ENCODE measurements at regions not wholly inside any gene's neighbourhood (a gene's known extent, or its start where the extent isn't known, plus 50 kb on each side); places are given as distances from the start of the nearest gene placed in this dataset.
"Not testable (repeated sequence)": the region's sequence is repeated elsewhere in the genome, so short reads cannot be mapped to it uniquely, and the experiment has no call there.

DNA sequence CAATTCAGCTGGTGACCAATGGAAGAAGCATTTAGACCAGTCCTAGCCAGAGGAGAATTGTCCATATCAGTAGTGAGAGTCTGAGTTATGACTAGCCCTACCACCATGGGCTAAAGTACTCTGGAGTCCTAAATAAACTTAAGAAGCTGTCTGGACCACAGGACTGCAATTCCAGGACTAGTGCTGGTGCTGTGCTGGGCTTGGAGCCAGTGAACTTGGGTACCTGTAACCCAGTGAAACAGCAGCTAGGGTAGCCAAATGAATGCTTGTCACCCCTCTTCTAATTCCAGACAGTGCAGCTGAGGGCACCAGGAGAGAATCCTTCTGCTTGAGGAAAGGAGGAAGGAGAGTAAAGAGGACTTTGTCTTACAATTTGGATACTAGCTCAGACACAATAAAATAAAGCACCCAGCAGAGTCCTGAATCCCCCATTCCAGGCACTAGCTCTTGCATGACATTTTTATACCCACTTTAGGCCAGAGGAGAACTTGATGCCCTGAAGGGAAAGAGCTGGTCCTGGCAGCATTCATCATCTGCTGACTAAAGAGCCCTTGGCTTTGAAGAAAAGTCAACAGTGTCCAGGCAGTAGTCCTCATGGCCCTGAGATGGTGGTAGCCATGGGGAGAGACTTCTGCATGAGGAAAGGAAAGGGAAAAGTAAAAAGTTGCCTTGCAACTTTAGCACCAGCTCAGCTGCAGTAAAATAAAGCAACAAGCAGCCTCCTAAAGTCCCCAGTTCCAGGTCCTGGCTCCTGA is 2675.7 kb downstream of the PCDH7 start:
- DNase-seq: no peak
- intact Hi-C loops (cut with DNase I): no loop called here

DNA sequence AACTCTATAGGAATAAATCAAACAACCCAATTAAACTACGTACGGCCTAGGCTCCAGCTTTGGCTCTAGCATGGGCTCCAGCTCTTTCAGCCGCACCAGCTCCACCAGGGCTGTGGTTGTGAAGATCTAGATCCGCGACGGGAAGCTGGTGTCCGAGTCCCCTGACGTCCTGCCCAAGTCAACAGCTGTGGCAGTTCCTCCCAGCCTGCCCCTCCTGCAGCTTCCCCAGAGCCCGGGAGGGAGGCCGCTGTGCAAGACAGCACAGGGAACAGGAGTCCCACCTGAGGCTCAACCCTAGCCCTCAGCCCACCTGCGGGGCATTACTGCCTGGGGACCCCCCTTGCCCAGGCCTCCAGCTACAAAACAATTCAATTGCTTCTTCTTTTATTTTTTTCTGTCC is 2680.3 kb downstream of the PCDH7 start:
- intact Hi-C loops (cut with DNase I): no loop called here
- peak in 3 of 10 donors; percentile 61 to 80 (median 69) for DNase-seq

DNA sequence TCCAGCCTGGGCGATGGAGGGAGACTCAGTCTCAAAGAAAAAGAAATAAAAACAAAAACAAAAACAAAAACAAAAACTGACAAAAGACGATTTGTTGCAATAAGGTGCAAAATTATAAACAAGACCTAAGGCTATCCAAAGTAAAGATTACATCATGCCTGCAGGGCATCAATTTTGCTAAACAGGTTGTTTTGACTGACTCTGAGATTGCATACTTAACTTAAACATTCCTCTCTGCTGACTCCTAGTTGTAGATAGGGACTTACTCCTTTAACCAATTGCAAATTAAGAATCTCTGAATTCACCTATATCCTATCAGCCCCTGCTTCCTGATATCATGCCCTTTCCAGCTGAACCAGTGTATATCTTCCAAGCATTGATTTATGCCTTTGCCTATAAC is 2687.3 kb downstream of the PCDH7 start:
- intact Hi-C loops (cut with DNase I): no loop called here

DNA sequence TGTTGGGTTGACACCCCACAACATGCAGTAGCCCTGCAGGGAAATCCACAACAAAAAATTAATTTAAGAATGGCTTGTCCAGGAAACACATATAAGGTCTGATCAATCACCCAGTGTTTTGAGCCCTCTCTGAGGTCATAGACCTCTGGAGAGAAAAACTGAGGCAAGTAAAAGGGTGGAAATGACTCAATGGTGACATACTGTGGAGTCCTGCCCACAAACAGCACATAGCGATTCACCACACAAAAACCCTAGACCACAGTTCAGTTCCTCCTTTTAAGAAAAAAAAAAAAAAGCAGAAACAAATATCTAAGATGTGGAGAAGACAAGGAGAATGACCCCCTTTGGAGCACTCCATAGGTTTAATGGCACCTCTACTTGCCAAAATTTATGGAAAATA is 2691.0 kb downstream of the PCDH7 start:
- intact Hi-C loops (cut with DNase I): no loop called here
- no peak for DNase-seq

More for the DNA sequence above, 2687.3 kb downstream of the PCDH7 start:
- no peak for DNase-seq

DNA sequence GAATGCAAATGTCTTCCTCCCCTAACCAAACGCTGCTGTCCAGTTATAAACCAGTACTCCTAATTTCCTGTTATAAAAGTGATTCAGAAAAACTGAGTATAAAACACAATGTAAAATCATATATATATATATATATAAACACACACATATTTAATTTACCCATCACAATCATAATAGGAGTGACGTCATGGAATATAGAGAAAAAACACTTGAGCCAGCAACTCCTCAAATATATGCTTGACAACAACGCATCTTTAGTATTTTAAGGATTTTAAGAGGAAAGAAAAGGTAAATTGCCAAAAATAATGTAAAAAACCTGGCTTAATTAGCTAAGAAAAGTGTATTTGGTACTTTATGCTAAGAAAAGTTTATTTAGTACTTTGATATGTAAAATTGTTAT is 2701.7 kb downstream of the PCDH7 start:
- DNase-seq: no peak
- intact Hi-C loops (cut with DNase I): no loop called here

DNA sequence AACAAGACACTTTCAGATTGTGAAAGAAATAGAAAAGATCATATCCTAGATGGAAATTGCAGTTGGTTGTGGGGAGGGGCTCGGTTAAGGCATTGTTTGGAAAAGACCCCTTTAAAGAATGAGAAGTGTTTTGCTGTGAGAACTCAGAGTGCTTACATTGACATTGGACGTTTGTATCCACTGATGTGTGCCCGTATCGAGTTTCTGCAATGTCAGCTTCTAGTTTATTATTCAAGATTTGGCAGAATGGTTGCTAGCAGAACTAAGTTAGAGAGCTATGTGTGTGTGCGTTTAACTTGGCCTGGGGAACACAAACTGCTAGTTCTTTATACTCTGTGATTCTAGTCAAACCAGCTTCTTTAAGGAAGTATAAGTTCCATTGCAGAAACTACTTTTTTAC is 2702.5 kb downstream of the PCDH7 start:
- intact Hi-C loops (cut with DNase I): no loop called here
- DNase-seq: no peak

DNA sequence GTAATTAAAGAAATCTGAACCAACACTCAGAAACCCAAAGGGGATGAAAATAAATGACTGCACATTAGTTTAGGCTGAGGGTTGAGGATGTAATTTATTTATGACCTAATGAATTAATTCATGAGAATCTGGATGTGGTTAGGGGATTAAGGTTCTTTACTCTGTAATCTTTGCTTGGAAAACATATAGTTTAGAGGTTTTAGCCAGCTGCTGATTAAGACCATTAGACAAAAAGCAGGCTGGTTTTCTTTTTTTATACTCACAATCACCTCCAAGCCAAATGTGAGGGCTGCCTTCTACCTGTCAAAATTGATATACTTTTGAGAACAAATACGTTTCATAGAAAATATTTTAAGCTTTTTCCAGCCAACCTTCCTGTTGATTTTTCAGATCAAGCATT is 2705.8 kb downstream of the PCDH7 start:
- no peak for DNase-seq
- intact Hi-C loops (cut with DNase I): no loop called here

DNA sequence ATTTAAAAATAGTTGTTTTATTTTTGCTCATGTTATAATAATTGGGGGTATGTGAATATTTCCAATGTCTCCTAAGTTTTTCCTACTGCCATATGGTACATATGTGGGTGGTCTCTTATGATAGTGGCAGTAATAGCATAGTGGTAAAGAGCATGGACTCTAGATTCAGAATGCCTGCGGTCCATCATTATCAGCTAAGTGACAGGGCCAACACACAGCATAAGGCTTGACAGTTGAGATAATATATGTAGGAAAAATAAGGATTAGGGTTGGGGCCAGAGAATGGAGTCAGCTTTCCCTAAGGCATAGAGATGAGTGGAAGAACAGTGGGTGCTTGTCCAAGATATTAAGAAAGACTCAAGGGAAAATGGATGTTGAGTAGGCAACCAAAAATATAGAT is 2707.5 kb downstream of the PCDH7 start:
- no peak for DNase-seq
- intact Hi-C loops (cut with DNase I): no loop called here

DNA sequence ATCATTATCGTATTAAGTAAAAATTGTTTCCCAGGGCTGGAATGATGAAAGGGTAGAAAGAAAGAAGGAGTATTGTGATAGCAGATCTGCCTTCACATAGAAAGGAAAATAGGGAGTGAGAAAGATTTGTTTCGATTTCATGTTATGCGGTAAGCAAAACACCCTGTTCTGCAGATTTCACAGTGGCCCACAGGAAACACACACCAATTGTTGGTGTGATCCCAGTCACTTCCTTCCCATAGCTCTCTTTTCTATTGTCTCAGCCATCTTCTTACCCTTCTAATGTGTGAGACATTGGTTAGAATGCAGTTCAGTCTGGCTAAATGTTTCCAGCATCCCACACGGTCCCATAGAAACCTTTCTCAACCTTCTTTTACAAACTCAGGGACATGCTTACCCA is 2709.8 kb downstream of the PCDH7 start:
- intact Hi-C loops (cut with DNase I): no loop called here
- DNase-seq: no peak

DNA sequence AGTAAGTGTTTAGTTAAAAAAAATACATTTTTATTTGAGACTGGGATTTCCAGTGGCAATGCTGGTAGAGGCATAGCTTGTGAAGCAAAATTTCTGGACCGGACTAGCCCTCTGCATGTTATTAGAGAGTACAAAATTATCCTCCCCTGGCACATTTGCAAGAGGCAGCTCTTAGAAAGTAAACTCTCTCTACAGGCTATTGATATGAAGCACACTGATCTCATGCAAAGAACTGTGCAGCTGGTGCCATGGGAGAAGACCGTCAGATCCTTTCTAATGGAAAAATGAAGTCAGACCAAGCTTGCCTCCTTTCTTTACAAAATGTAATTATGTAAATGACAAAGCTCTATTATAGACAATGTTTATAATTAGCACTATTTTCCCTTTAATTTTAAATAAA is 2717.2 kb downstream of the PCDH7 start:
- peak in 2 of 10 donors; percentile 2 to 18 for DNase-seq
- intact Hi-C loops (cut with DNase I): no loop called here

DNA sequence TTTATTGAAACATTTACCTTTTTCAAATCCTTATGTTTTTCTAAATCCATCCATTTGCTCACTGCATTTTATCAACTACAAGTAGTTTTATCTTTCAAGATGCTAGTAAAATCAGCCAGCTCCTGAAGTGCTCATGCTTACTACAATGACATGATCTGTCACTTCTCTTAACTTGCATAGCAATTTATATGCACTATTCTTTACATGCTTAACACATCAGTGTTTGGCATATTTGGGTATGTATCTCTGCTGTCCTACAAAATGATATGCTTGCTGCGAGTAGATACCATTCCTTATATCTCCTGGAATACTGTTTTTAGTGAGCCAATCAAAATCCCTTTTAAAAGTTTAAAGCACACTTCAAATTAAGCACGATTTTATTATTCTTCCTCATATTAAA is 2726.8 kb downstream of the PCDH7 start:
- intact Hi-C loops (cut with DNase I): no loop called here

DNA sequence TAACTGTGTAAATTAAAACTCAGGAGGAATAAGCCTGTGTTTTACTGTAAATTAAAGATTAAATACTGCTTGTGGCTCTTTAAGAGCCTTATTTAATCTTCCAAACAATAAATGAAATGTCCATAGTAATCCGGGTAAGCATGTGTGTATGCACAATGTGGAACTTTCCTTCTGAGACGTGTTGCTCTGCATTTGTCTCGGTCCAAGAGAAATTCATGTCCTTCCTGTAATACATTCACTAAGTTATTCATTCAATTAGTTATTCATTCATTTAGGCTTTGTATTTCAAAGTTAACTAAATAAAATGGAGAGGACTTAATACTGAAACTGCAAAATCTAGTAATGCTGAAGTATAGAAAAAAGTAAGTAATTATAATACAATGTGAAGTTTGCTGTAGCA is 2728.8 kb downstream of the PCDH7 start:
- intact Hi-C loops (cut with DNase I): no loop called here
- DNase-seq: no peak

More for the DNA sequence above, 2726.8 kb downstream of the PCDH7 start:
- DNase-seq: no peak

DNA sequence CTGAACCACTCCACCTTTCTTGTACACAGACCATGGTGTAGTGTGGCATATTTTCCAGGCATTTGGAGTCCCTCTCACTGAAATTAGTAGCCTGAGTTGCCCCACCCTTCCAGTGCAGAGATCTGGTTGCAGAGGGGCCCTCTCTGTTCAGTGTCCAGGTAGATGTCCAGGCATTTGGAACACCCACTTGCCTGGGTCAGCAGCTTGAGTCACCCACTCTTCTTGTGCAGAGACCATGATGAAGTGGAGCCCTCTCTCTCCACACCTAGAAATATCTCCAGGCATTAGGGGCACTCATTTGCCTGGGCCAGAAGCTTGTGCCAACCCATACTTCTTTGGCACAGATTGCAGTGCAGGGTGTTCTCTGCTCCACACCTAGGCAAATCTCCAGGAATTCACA is 2733.3 kb downstream of the PCDH7 start:
- intact Hi-C loops (cut with DNase I): no loop called here

DNA sequence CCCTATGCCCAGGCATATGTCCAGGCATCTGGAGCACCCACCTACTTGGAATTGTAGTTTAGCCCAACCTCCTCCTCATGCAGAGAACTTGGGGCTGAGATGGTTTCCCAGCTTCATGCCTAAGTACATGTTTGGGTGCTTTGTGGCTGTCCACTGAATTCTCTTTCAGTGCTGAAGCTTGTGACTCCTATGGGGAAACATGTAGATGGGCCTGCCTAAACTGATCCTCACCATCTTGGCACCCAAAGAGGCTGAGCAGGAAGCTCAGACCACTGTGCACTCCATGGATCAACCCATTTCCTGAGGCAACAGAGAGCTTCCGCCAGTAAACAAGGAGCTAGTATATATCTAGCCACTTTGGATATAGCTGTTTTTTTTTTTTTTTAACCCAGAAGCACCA is 2733.7 kb downstream of the PCDH7 start:
- intact Hi-C loops (cut with DNase I): no loop called here
- DNase-seq: no peak

More for the DNA sequence above, 2733.3 kb downstream of the PCDH7 start:
- DNase-seq: peak in 1 of 10 donors; percentile 44

DNA sequence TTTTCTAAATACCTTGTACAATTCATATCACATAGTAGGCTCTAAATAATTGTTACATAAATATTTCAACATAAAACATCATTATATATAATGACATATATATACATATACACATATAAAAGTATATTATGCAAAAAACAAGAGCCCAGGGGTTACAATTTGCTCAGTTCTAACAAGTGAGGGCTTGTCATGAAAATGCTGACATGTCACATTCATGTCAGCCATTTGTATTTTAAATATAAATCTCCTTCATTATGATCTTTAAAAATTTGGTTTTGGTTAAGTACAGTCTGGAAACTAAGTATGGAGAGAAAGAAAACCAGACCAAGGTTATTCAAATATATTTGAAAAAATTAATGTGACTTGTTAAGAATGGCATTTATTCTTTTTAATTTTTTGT is 2745.4 kb downstream of the PCDH7 start:
- no peak for DNase-seq
- intact Hi-C loops (cut with DNase I): no loop called here

DNA sequence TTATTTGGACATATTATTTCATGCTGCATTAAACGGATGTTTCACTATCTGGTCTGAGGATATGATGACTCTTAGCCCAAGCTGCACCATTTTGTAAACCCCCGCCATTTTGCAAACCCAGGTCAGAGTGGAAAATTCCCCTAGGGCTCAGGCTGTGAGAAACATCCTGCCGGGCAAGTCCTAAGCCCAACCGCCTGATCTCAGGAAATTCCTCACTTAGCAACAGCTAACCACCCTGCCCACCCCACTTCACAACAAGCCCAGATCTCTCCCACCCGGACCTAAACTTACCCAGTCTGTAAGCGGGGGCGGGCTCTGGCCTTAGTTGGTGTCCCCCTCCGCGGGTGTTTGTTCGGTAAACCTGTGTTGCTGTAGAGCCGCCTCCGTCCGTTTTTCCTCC is 2747.1 kb downstream of the PCDH7 start:
- intact Hi-C loops (cut with DNase I): no loop called here
- DNase-seq: peak in 3 of 10 donors; percentile 59 to 76 (median 69)

DNA sequence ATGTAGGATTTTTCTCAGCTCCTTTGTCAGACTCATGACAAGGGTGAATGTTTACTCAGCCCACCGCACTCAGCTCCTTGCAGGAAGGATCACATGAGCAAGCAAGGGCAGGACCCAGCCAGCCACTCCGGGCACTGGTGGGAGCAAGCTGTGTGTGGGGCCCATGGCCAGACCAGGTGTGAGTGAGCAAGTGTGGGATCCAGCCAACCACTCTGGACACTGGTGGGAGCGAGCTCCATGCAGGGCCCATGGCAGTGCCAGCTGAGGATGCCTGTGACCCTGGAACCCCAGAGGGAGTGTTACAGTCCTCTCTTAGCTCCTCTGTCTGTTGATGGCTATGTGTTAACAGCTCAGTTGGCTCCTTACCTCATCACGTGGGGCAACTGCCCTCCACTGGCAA is 2750.6 kb downstream of the PCDH7 start:
- intact Hi-C loops (cut with DNase I): no loop called here

DNA sequence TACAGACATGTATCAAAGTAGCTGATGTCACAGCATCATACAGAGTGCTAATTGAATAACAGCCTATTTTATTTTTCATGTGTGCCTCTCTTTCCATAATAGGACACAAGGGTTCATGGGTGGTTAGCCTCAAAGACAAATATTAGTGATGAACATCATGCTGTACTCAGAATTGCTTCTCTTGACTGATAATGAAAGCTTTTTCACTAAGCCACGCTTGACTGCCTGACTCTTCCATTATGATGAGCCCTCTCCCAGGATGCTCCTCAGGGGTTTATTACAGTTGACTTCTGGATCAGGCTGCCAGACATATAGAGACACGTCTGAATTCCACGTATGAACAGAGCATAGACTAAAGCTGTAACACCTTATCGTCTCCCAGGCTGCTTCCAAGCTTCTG is 2757.5 kb downstream of the PCDH7 start:
- DNase-seq: no peak
- intact Hi-C loops (cut with DNase I): no loop called here

More for the DNA sequence above, 2750.6 kb downstream of the PCDH7 start:
- DNase-seq: peak in 2 of 10 donors; percentile 57 to 60

DNA sequence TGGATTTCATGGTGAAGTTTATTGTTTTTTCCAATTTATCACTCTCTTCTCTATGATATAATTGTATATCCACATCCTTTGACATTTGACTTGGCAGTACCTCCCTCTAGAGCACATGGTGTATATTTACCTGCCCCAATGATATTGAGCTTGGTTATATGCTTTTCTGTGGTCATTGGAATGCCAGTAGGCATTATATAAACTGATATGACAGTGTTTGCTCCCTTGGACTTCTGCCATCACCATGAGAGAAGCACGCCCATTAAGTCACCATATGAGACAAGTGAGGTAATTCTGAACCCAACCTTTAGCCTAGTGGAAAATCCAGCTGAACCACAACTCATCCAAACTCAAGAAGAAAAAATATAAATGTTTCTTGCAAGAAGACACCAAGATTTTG is 2761.5 kb downstream of the ARAP2 start:
- intact Hi-C loops (cut with DNase I): no loop called here
- no peak for DNase-seq

DNA sequence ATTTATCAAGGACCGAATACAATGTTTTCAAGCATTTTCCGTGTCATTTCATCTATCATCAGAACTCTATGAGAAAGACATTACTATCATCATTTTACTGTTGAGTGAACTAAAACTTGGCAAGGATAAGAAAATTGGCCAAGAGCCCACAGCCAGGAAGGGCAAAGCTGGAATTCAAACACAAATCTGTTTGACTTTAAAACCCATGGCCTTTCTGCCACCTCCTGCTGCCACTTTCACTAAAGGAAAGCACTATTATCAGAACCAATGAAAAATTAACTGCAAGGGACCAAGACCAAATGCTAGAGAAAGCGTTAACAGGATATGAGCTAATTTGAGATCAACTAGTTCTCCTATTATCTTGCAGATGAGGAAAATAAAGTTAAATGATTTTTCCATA is 2759.2 kb downstream of the ARAP2 start:
- intact Hi-C loops (cut with DNase I): no loop called here
- no peak for DNase-seq

DNA sequence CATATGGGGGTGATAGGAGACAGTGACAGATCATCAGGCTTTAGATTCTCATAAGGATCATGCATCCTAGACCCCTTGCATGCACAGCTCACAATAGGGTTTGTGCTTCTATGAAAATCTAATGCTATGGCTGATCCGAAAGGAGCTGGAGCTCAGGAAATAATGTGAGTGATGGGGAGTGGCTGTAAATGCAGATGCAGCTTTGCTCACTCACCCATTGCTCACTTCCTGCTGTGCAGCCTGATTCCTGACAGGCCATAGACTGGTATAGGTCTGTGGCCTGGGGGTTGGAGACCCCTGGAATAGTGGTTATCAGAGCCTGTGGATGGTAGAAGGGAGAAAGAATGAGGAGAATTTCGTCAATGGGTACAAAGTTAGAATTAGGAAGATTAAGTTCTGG is 2751.1 kb downstream of the ARAP2 start:
- DNase-seq: no peak
- intact Hi-C loops (cut with DNase I): no loop called here

DNA sequence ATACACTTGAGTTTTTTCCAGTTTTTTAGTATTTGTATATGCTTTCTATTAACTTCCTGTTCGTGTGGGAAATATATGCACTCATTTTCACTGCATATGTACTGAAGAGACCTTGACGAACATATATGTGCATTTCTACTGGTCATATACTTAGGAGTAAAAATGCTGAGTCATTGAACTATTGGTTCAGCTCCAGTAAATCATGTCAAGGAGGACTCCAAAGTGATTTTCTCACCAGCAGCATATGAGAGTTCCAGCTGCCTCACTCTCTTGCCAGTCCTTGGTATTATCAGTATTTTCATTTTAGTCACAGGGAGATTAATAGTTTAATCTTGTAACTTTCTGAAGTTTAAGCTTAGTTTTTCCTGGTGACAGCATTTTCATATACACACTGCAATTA is 2750.2 kb downstream of the ARAP2 start:
- intact Hi-C loops (cut with DNase I): no loop called here
- DNase-seq: no peak

DNA sequence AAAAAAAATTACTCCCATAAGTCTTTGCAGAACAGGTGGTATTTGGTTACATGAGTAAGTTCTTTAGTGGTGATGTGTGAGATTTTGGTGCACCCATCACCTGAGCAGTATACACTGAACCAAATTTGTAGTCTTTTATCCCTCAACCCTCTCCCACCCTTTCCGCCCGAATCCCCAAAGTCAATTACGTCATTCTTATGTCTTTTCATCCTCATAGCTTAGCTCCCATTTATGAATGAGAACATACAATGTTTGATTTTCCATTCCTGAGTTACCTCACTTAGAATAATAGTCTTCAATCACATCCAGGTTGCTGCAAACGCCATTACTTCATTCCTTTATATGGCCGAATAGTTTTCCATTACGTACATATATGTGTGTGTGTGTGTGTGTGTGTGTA is 2742.7 kb downstream of the ARAP2 start:
- intact Hi-C loops (cut with DNase I); DNase-seq: not testable (repeated sequence)
